GM18505 (cell line): ENCODE measurements at regions not wholly inside any gene's neighbourhood (a gene's known extent, or its start where the extent isn't known, plus 50 kb on each side); places are given as distances from the start of the nearest gene placed in this dataset.
"Not testable (repeated sequence)": the region's sequence is repeated elsewhere in the genome, so short reads cannot be mapped to it uniquely, and the experiment has no call there.

ENCODE experiments used
- ATAC-seq: cut with Tn5 transposase; IDR thresholded peaks from one replicate; pipeline ENCODE4 v1.9.1; 2021; ENCODE audit not compliant: unreplicated experiment
- POLR2A ChIP-seq: IDR thresholded peaks from 4 replicates; pipeline ENCODE4 v1.6.1; 2011; ENCODE audit warnings: borderline replicate concordance; ENCODE audit not compliant: insufficient read depth, insufficient read length; ENCODE audit errors: extremely low read depth

DNA sequence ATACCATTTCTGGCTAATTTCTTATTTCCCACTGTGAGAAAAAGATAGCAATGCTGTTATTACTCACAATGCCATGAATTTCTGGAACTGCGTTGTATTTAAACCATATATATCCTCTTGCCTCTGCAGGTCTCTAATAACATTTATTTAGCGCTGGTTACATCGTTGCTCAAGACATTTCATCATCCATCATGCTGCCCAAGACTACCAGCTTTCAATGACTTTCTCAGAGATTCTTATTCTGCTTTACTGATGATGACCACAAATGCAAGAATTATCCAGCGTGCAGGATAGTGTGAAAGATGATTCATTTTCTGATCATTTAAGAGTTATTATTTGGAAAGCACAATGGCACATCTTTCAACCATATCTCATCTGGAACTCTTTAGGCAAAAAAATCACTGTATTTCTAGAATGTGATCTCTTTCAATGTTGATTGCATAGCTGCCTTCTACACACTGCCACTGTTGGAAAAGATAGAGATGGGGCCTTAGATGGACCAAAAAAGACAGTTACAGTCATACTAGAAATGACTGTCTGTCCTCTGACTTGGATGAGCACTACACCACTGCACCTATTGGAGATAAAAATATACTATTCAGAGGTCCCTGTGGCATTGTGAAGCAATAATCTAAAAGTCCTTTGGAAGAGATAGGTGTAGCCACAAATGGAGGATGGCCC lies 716.1 kb downstream of the NSUN3 start:
- ATAC-seq = no peak
- no peak for TF ChIP-seq POLR2A

DNA sequence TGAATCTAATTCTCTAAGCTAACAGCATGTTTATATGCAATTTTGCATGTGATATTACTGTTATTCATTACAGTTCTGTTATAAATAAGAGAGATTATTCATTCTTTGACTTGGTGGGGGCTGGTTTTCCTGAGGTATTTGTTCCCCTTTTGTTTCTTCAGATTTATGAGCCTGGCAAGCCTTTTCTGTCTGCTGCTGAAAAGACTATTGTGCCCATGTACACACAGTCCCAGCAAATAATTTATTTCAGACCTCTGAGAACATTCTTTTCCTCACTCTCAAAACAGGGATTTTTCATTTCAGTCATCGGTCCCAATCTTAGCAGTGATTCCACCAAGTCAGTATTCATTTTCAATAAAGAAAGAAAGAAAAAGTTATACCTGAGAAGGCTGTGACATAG lies 716.8 kb downstream of the NSUN3 start:
- no peak for ATAC-seq
- no peak for TF ChIP-seq POLR2A

DNA sequence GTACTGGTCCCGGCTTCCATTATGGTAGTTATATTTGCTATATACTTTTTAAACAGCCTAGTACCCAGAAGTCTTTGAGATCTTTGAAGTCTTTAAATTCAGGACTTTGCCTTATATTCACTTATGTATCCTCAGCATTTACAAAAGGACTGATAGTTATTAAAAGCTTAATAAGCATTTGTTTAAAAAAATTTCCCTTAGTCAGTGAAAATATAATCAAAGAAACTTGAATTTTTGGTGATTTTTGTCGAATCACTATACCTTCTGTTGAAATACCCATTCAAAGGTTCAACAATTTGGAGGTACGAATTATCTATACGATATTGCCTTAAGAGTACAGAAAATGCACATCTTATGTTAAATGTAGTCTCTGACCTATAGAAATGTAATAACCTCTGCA lies 721.4 kb downstream of the NSUN3 start:
- no peak for TF ChIP-seq POLR2A
- no peak for ATAC-seq

DNA sequence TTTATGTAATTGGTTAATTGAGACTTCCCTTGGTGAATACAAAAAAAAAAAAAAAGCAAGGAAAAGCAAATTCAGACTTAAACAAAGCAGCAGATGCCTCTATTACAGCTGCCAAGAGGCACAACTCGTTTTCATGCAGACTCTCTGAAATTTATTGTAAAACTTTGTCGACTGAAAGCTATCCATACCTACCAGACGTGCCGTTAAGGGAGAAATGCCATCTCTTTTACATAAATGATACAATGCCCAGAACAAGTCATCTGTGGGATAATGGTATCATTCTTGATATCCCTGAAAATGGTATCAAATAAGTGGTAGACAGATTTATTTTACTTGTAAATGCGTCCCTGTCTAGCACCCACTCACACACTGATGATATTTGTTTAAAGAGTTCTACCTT lies 724.2 kb downstream of the NSUN3 start:
- no peak for ATAC-seq
- no peak for TF ChIP-seq POLR2A

DNA sequence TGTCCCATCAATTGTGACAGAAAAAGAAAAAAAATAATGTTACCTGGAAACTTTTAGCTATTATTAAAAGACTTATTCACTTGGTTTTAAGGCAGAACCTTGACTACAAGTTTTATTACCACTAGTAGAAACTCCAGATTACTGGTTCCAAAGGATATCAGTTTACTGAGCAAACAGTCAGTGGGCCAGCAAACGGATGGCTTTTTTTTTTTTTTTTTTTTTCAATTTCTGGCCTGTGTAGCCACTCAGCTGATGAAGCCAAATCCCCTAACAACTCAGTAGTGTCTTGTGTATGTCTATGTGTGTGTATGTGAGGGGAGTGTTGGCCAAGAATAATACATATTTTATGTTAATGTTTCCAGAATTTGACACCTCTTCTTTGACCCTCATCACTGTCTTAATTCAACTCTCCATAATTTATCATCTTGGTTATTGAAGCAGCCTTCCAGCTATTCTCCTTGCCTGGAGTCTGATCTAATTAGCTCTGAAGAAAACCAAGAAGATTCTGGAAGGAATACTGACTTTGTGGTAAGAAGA lies 724.9 kb downstream of the NSUN3 start:
- ATAC-seq = no peak
- TF ChIP-seq POLR2A = no peak

DNA sequence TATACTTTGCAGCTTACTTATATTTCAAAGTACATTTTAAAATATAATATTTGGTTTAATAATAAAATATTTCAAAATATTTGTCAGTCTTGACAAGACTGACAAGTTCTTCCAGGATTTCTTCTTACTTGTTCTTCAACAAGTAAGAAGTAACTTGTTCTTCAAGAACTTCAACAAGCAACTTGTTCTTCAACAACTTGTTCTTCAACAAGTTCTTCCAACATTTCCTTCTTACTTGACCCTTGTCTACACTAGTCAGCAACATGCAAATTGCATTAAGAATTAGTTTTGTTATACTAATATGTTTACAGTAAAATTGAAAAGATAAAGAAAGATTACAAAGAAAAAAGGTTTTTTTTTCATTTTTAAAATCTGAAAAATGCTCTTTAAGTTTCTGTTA lies 731.7 kb downstream of the NSUN3 start:
- no peak for TF ChIP-seq POLR2A
- ATAC-seq = no peak

DNA sequence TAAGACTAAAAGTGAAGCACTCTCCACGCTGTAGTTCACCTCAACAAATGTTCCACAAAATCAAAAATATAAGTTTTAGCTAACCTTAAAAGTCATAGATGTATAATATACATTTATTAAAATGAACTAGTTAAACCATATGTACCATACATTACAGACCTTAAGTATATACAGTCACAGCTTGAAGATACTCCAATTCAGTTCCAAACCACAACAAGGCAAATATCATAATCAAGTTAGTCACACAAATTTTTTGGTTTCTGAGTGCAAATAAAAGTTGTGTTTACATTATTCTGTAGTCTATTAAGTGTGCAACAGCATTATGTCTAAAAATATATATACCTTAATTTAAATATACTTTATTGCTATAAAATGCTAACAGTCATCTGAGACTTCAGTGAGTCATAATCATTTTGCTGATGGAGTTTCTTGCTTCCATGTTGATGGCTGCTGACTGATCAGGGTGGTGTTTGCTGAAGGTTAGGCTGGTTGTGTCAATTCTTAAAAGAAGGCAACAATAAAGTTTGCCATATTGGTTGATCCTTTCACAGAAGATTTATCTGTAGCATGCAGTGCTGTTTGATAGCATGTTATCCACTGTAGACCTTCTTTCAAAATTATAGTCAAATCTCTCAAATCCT lies 736.7 kb downstream of the NSUN3 start:
- no peak for ATAC-seq

DNA sequence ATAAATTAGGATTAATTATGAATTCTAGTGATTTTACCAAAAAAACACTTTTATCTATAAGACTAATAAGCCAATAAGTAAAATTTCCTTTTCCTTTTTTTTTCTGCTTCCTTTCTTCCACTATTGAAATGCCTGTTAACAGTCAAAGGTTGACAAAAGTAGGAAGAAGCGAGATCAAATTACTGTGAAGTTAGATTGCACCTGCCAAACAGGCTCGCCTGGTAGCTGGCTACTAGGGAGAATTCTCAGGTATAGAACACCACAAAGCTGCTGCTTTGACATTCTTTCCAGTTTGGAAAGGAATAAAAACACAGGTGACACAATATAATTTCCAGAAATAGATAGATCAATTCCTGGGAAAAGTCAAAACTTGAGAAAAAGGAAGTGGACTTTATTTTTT lies 749.0 kb downstream of the NSUN3 start:
- TF ChIP-seq POLR2A = no peak

More for the DNA sequence above, 736.7 kb downstream of the NSUN3 start:
- no peak for TF ChIP-seq POLR2A

DNA sequence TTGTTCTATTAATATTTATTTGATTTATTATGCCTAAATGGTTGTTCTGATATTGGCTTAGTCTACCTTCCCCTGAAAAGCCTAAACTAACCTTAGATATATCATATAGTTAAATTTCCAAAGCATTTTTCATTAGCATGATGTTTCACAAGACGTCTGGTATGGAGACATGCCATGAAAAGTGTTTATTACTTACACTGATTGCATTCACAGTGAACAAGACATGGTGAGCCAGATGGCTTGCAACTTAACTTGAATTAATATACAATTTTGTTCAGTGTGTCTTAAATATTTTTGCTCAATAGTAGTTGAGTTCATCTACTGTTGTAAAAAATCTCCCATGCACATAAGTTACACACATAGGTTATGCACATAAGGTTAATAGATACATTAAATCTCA lies 758.4 kb downstream of the NSUN3 start:
- no peak for TF ChIP-seq POLR2A
- ATAC-seq = no peak

More for the DNA sequence above, 749.0 kb downstream of the NSUN3 start:
- ATAC-seq = no peak

DNA sequence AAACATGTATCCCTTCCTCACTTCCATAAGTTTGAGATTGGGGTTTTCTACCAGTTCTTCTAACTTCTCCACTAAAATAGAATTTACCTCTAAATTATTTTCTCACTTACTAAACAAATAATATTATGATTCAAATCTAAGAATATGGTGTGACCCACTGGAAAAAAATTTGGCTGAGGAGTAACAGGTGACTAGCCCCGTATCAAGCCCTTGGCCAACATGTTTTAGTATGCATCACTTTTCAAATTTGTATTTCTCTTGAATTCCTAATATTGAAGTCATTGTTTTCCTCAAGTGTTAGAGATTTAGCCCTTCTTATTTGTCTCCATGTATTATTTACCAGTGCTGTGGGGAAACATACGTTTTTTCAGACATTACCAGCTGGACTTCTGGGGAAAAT lies 759.4 kb downstream of the NSUN3 start:
- no peak for ATAC-seq
- no peak for TF ChIP-seq POLR2A

DNA sequence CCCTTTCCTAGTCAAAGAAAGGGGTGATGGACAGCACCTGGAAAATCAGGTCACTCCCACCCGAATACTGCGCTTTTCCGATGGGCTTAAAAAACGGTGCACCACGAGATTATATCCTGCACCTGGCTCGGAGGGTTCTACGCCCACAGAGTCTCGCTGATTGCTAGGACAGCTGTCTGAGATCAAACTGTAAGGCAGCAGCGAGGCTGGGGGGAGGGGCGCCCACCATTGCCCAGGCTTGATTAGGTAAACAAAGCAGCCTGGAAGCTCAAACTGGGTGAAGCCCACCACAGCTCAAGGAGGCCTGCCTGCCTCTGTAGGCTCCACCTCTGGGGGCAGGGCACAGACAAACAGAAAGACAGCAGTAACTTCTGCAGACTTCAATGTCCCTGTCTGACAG lies 783.4 kb downstream of the NSUN3 start:
- not testable (repeated sequence) for ATAC-seq

DNA sequence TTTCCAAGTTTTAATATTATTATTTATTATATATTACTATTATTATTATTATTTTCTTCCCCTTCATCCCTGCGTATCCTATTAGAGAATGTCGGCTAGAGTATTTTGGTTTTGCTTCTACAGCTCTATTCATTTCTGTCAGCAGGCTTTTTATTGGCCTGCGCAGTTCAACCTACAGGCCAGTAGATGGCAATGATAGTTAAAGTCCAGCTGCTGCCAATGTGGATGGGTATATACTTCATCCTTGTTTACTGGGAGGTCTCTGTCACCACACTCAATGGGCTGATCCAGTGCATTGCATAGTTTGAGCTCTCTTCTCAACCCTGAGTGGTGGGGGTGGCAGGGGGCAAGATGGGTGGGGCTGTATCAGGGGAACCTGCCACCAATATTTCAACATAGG lies 799.8 kb downstream of the NSUN3 start:
- TF ChIP-seq POLR2A = no peak
- peak; percentile 76 for ATAC-seq

DNA sequence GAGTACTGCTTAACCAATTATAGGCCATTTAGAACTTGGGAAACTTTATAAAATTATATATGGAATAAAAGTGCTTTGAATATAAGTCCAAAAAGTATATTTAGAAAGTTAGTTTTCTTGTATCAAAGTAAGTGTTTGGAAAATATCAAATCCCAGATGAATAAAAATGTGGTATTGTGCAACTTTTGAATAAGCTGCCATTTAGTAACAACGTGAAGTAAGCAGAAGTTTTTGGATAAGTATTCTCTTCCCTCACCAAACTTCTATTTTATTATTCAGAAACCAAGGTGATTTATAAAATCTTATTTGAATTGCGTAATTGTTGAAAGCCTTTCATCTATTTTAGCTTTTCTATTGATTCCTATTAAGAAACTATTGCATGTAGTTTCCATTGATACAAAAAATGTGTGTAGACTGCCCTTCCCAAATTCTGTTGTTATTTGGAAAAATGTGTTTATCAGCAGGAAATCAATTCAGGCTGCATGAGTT lies 806.2 kb downstream of the NSUN3 start:
- ATAC-seq = no peak
- TF ChIP-seq POLR2A = no peak

DNA sequence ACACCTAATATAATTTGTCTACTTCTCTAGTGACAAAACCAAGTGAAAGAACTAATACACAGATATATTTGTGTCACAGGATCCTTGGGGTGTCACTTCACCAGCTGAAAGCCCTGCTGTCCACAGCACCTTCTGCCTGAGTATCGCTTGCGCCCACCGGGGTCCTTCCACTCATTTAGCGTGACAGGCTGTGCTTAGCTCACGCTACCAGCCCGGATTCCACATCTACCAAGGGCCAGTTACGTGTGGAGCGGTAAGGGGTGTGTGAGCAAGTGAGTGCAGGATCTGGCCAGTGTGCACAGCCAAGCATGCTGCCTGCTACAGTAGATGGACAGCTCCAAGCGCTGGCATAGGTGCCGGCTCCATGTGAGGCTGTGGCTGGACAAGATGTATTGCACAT lies 810.9 kb downstream of the NSUN3 start:
- ATAC-seq = no peak
- TF ChIP-seq POLR2A = no peak
